ENCODE measurements at regions not wholly inside any gene's neighbourhood (a gene's known extent, or its start where the extent isn't known, plus 50 kb on each side); places are given as distances from the start of the nearest gene placed in this dataset.

GRCh38 chr4:181388061-181388460, 855.1 kb upstream of the TENM3 start:
- TF ChIP-seq CTCF (IDR thresholded peaks at IDR 0.05 in 2 of 3, conservative IDR thresholded peaks at IDR 0.05 in 1 of 3; ENCODE audit: borderline replicate concordance in 1 of 3, insufficient read depth in 1 of 3, low read depth in 2 of 3, low read length in 2 of 3) (no peak), EGR1 (IDR thresholded peaks at IDR 0.05; ENCODE audit: low read depth) (no peak), TCF7L2 (IDR thresholded peaks at IDR 0.05; ENCODE audit: borderline replicate concordance, extremely low read depth, insufficient read depth, insufficient read length) (no peak), POLR2A (IDR thresholded peaks at IDR 0.05; ENCODE audit: borderline replicate concordance, extremely low read depth, insufficient read depth, insufficient read length) (no peak), SRF (IDR thresholded peaks at IDR 0.05; ENCODE audit: low read depth) (no peak), MAX (IDR thresholded peaks at IDR 0.05) (no peak), EZH2 (IDR thresholded peaks at IDR 0.05) (no peak)

All from HCT116 (cell line).